NCI-H526 treated with DMSO at 0.1 percent for 48 hours (cell line): ENCODE measurements at regions not wholly inside any gene's neighbourhood (a gene's known extent, or its start where the extent isn't known, plus 50 kb on each side); places are given as distances from the start of the nearest gene placed in this dataset.
"Not testable (repeated sequence)": the region's sequence is repeated elsewhere in the genome, so short reads cannot be mapped to it uniquely, and the experiment has no call there.

ENCODE experiments used
- DNase-seq: peaks from one replicate; lab custom pipeline; 2025; lab: John Stamatoyannopoulos, UW

- DNase-seq: no peak
Observed at GRCh38 chrX:4091046-4091760, 377.8 kb upstream of the PRKX start.

DNA sequence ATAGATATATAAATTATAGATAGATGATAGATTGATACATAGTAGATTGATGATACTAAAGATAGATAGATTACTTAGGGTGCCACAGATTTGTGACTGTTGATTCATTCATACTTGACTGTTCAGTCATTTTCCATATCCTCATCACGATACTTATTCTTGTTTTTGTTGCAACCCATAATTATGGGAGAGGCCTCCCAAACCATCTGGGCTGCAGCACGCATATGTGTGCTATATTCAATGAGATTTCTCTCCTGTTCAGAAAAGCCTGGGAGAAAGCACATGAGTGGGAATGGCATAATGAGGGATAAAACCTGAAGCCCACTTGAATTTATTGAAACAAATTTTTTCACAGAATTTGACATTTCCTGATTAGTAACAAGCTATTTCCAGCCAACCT, 346.4 kb upstream of the PRKX start:
- no peak for DNase-seq

- no peak for DNase-seq
Observed at GRCh38 chrX:4043951-4044350, 330.5 kb upstream of the PRKX start.

GRCh38 chrX:4035874-4036273, 322.4 kb upstream of the PRKX start:
- DNase-seq: no peak

DNA sequence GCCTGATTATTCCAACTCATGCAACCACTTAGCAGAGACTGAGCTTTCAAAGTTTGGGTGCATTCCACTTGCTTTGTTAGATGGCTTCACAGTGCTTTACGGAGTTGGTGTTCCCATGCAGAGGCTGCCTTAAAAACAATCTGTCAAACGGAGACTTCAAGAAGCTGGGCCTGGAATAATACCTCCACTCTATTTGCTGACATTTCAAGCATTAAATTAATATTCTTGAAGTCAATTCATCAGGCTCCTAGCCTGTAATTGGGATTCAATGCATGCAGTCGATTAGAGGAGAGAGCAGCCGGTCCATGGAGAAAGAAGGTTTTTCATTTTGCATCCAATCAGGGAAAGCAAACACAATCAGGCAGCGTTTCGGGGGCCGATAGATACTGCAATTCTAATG, 314.7 kb upstream of the PRKX start:
- no peak for DNase-seq

DNA sequence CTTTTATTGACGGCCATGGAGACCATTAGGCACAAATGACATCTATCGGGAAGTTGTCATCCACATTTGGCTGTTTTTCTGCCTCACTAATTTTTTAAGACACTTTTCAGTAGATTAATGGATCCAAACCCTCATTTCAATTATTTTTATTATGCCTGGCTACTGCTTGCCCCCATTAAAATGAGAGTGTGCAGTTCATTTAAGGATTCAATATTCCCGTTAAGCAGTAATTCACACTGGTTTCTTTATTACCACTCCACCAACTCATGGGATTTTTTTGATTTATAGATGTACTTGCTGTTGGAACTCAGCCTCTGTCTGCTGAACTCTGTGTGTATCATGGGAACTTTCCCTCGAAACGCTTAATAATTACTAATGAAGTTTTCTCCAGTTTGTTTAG, 291.8 kb upstream of the PRKX start:
- DNase-seq: no peak

DNA sequence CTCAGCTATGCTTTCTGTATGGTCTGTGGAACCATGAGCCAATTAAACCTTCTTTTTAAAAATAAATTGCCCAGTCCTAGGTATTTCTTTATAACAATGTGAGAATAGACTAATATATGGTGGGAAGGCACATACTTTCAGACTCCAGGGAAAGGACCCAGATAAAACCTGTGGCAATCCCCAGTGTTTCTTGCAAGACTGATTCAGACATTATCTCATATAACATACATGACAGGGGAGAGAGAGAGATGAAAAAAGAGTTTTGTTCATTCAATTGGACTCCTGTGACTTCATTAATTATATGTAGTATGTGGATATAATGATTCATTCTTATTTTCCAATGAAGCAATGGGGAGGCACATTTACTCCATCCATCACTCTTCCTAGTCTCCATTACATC, 291.4 kb upstream of the PRKX start:
- no peak for DNase-seq

DNA sequence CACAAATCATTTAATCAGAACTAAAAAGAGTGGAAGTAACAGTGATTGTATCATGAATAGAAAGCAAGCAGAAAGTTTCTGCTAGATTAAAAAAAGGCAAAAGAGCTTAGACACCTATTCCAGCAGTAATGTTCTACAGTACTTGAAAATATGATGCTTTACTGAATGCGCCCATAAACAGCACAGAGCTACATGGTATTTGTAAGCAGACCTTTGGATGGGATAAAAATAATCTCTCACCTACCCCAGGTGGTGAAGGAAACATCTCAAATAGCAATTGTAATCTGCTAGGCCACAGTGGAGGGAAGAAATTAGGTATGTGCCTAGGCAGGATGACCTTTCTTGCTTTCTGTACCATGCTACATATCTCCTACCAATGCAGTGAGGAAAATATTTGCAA, 280.9 kb upstream of the PRKX start:
- no peak for DNase-seq

GRCh38 chrX:3990569-3990968, 277.1 kb upstream of the PRKX start:
- no peak for DNase-seq

- DNase-seq: not testable (repeated sequence)
Observed at GRCh38 chrX:3972104-3972858, 258.8 kb upstream of the PRKX start.

- no peak for DNase-seq
Observed at GRCh38 chrX:3968749-3969148, 255.3 kb upstream of the PRKX start.

GRCh38 chrX:3963980-3964379, 250.5 kb upstream of the PRKX start:
- no peak for DNase-seq

- peak; percentile 52 for DNase-seq
Observed at GRCh38 chrX:3962511-3963311, 249.3 kb upstream of the PRKX start.

DNA sequence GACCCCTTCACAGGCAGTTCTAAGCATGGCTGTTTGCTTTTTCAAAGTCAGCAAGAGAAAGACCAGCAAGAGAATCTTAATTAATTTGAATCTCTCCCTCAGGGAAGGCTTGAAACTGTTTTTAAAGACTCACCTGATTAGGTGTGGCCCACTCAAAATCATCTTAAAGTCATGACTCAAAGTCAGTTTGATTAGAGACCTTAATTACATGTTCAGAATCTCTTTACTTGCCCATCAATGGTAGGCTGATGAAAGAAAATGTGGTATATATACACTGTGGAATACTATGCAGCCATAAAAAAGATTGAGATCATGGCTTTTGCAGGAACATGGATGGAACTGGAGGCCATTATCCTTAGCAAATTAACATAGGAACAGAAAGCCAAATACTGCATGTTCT, 247.5 kb upstream of the PRKX start:
- DNase-seq: no peak

DNA sequence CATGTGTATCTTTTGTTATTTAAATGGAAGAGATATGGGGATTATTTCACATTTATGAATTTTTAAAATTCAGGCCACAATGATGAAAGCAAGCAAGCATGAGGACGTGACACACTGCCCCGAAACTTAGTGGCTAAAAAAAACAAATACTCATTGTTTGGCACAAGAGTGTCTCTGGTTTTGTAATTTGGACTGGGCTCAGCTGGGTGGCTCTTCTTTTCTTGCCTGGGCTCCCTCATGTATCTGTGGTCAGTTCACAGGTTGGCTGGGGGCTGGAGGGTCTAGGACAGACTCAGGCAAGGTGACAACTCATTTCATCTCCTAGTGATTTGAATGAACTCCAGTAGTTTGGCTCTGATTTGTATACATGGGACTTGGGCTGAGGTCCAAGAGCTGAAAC, 238.4 kb upstream of the PRKX start:
- DNase-seq: no peak

- DNase-seq: no peak
Observed at GRCh38 chrX:3950373-3950772, 236.9 kb upstream of the PRKX start.

GRCh38 chrX:3943965-3944364, 230.5 kb upstream of the PRKX start:
- no peak for DNase-seq

- peak; percentile 16 for DNase-seq
Observed at GRCh38 chrX:3940000-3940610, 226.7 kb upstream of the PRKX start.

GRCh38 chrX:3938587-3938986, 225.1 kb upstream of the PRKX start:
- no peak for DNase-seq

DNA sequence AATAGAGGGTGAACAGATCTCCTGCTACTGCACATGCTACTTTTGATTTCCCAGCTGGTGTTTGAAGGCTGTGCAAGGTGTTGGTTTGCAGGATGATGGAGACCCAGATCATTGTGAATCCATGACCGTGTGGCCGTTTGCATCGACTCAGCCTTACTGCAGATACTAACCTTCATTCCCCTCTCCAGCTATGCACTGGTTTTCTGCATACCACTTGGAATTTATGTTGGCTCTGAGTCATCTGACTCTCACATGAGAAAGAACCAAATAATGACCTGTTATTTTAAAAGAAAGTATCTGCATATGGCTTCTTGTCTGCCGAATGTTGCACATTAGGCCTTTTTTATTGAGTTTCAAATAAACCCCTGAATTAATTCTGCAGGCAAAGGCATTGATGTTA, 221.7 kb upstream of the PRKX start:
- DNase-seq: not testable (repeated sequence)

DNA sequence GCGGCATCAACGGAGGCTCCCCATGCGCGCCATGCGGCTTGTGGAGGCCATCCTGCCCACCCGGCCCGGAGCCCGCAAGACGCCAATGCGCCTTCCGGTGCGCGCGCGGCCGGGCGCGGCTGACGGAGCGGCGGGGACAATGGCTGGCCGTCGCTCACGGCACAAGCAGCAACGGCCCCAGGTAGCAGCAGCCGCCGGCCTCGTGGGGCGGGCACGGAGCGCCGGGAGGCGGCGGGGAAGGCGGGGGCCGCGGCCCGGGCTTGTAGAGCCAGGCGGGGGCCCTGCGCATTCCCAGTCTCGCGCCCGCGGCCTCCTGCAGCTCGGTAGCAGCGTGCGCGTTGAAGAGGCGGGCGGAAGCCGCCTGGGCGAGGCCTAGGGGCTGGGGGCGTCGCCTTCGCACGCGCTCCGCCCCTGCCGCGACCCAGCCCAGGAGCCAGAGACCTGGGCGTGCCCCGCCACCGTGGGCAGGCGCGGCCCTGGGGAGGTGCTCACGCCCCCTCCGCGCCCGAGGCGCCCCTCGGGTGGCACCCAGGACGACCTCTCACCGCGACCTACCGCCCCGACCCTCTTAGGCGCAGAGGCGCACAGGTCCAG, 207.1 kb upstream of the PRKX start:
- not testable (repeated sequence) for DNase-seq
